CD8-positive, alpha-beta memory T cell (primary cell): ENCODE measurements at regions not wholly inside any gene's neighbourhood (a gene's known extent, or its start where the extent isn't known, plus 50 kb on each side); places are given as distances from the start of the nearest gene placed in this dataset.

ENCODE experiments used
- CTCF ChIA-PET: fragments of 350-600 bp; sonication (Branson Sonifier 250); formaldehyde crosslinking; loops from one replicate; lab custom pipeline; 2021; ENCODE audit warnings: antibody characterized with exemption; lab: Charles Lee
- POLR2A ChIA-PET: fragments of 350-600 bp; sonication (Branson Sonifier 250); formaldehyde crosslinking; loops from one replicate; lab custom pipeline; 2021; ENCODE audit warnings: antibody characterized with exemption; lab: Charles Lee
- DNase-seq, 5 donors: peaks; one replicate each; pipeline versions ENCODE4 v3.0.0 to v3.0.0-alpha.2; 2020 to 2022; ENCODE audit warnings: mixed read lengths in 1 of 5
- H3K27ac ChIP-seq: one replicate; pipeline ENCODE4 v1.7.0; 2013; ENCODE audit warnings: low read depth, mild to moderate bottlenecking, low read length, moderate library complexity
- H3K27me3 ChIP-seq: 2 replicates; pipeline ENCODE4 v1.7.0; 2013; ENCODE audit warnings: low read length, mild to moderate bottlenecking; ENCODE audit not compliant: insufficient read depth, poor library complexity, severe bottlenecking
- H3K36me3 ChIP-seq: 2 replicates; pipeline ENCODE4 v1.7.0; 2013; ENCODE audit warnings: mild to moderate bottlenecking, low read length, moderate library complexity; ENCODE audit not compliant: insufficient read depth
- H3K4me1 ChIP-seq: 2 replicates; pipeline ENCODE4 v1.7.0; 2013; ENCODE audit warnings: mild to moderate bottlenecking, low read length, moderate library complexity; ENCODE audit not compliant: insufficient read depth
- H3K4me3 ChIP-seq: 2 replicates; pipeline ENCODE4 v1.7.0; 2013; ENCODE audit warnings: mild to moderate bottlenecking, low read length
- H3K9me3 ChIP-seq: 2 replicates; pipeline ENCODE4 v1.7.0; 2013; ENCODE audit warnings: mild to moderate bottlenecking, low read length
- H3K27ac Mint-ChIP-seq, 8 donors: one replicate each; pipeline ENCODE4 v1.8.0; 2020 to 2021; ENCODE audit warnings: mixed read lengths in 8 of 8, mild to moderate bottlenecking in 6 of 8, inconsistent platforms in 3 of 8, moderate library complexity in 3 of 8
- H3K27me3 Mint-ChIP-seq, 2 donors: one replicate each; pipeline ENCODE4 v1.8.0; 2020 to 2021; ENCODE audit warnings: mixed read lengths in 2 of 2, mild to moderate bottlenecking in 1 of 2, moderate library complexity in 1 of 2
- H3K36me3 Mint-ChIP-seq, 3 donors: one replicate each; pipeline ENCODE4 v1.8.0; 2020 to 2021; ENCODE audit warnings: mixed read lengths in 3 of 3, inconsistent platforms in 1 of 3, mild to moderate bottlenecking in 1 of 3
- H3K4me1 Mint-ChIP-seq, 3 donors: one replicate each; pipeline ENCODE4 v1.8.0; 2020 to 2021; ENCODE audit warnings: mixed read lengths in 3 of 3, inconsistent platforms in 1 of 3, mild to moderate bottlenecking in 1 of 3
- H3K4me3 Mint-ChIP-seq, 7 donors: one replicate each; pipeline ENCODE4 v1.8.0; 2020 to 2021; ENCODE audit warnings: mixed read lengths in 7 of 7, mild to moderate bottlenecking in 6 of 7, moderate library complexity in 4 of 7, inconsistent platforms in 2 of 7
- H3K9me3 Mint-ChIP-seq, 5 donors: one replicate each; pipeline ENCODE4 v1.8.0; 2020 to 2022; ENCODE audit warnings: mixed read lengths in 5 of 5, mild to moderate bottlenecking in 3 of 5, moderate library complexity in 2 of 5, inconsistent platforms in 1 of 5

- CTCF ChIA-PET, result no interaction called here
- no peak overlapping the region for H3K27ac ChIP-seq
- no peaks in the 10 kb centered on the region for H3K4me1 ChIP-seq
- H3K36me3 ChIP-seq, result no peaks in the 10 kb centered on the region
- no peaks in the 10 kb centered on the region for H3K9me3 ChIP-seq
- H3K27me3 ChIP-seq, result no peaks in the 10 kb centered on the region
- Mint-ChIP-seq H3K9me3 (peaks cover 0 to 2% (median 0%) of the 10 kb centered on the region in 5 donors), H3K36me3 (no peaks in the 10 kb centered on the region), H3K4me1 (no peaks in the 10 kb centered on the region), H3K27me3 (peaks cover 4 to 6% of the 10 kb centered on the region in 2 donors), H3K27ac (no peak overlapping the region), H3K4me3 (no peak overlapping the region)
- POLR2A ChIA-PET, result no interaction called here
- no peak overlapping the region for H3K4me3 ChIP-seq
- DNase-seq, result no peak
Measured at GRCh38 chr6:168201799-168202198, 117.8 kb downstream of the DACT2 start.

DNA sequence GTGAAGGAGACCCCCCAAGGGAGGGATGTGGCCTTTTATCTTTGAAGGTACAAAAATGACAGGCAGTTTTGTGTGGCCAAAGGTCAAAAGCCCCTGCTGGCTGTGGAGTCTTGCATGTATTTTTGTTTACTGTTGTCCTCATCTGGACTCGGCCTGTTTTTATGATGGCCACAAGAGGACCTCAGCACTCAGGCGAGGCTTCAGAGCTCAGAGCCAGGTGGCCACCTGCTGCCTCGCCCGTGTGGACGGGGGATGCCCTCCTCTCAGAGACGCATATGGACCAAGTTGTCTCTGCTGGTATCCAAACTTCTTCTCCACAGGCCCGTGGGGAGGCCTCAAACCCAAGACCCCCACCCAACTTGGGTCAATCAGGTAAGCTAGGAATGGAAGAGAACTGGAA lies 118.2 kb downstream of the DACT2 start:
- H3K9me3 Mint-ChIP-seq, result peaks cover 0 to 2% (median 0%) of the 10 kb centered on the region in 5 donors
- H3K36me3 ChIP-seq, result no peaks in the 10 kb centered on the region
- no peaks in the 10 kb centered on the region for H3K36me3 Mint-ChIP-seq
- H3K4me3 Mint-ChIP-seq, result no peak overlapping the region
- no peak overlapping the region for H3K27ac Mint-ChIP-seq
- H3K4me3 ChIP-seq, result no peak overlapping the region
- no peaks in the 10 kb centered on the region for H3K4me1 ChIP-seq
- peaks cover 4 to 8% of the 10 kb centered on the region in 2 donors for H3K27me3 Mint-ChIP-seq
- H3K27ac ChIP-seq, result no peak overlapping the region
- H3K27me3 ChIP-seq, result no peaks in the 10 kb centered on the region
- H3K9me3 ChIP-seq, result no peaks in the 10 kb centered on the region
- CTCF ChIA-PET, result no interaction called here
- DNase-seq, result no peak
- H3K4me1 Mint-ChIP-seq, result no peaks in the 10 kb centered on the region
- POLR2A ChIA-PET, result no interaction called here

DNA sequence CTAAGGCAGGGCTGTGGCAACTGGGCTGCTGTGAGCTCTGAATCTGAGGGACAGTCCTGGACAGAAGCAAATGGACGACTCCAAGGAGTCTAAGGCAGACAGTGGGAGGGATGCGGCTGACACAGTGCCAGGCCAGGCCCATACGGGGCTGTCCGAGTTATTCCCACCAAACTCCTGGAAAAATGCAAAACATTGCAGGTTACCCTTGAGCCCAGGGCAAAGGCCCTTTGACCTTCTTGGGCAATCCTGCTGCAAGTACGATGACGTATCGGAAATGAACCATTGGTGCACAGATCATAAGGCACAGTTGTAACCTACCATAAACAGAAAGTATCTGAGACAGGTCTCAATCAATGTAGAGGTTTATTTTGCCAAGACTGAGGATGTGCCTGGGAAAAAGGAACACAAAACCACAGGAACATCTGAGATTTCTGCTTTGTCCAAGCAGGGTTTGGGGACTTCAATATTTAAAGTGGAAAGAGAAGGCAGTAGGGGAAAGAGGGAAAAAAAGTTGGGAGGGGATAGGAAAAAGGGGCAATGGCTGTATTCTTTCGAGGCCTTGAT lies 118.9 kb downstream of the DACT2 start:
- no peaks in the 10 kb centered on the region for H3K27me3 ChIP-seq
- H3K27ac ChIP-seq, result no peak overlapping the region
- Mint-ChIP-seq H3K4me3 (no peak overlapping the region), H3K36me3 (no peaks in the 10 kb centered on the region), H3K27ac (no peak overlapping the region), H3K9me3 (no peaks in the 10 kb centered on the region), H3K4me1 (no peaks in the 10 kb centered on the region), H3K27me3 (peaks cover 4 to 8% of the 10 kb centered on the region in 2 donors)
- no peak overlapping the region for H3K4me3 ChIP-seq
- no peaks in the 10 kb centered on the region for H3K36me3 ChIP-seq
- ChIA-PET POLR2A (no interaction called here), CTCF (no interaction called here)
- no peaks in the 10 kb centered on the region for H3K4me1 ChIP-seq
- no peaks in the 10 kb centered on the region for H3K9me3 ChIP-seq
- DNase-seq, result no peak

- Mint-ChIP-seq H3K4me1 (no peaks in the 10 kb centered on the region), H3K9me3 (no peaks in the 10 kb centered on the region), H3K27ac (no peak overlapping the region), H3K36me3 (no peaks in the 10 kb centered on the region), H3K4me3 (no peak overlapping the region), H3K27me3 (peaks cover 8% of the 10 kb centered on the region in 2 donors)
- Histone ChIP-seq H3K27me3 (no peaks in the 10 kb centered on the region), H3K4me1 (no peaks in the 10 kb centered on the region), H3K4me3 (no peak overlapping the region), H3K27ac (no peak overlapping the region), H3K36me3 (no peaks in the 10 kb centered on the region), H3K9me3 (no peaks in the 10 kb centered on the region)
- ChIA-PET POLR2A (no interaction called here), CTCF (no interaction called here)
- no peak for DNase-seq
Measured at GRCh38 chr6:168198302-168199180, 119.5 kb upstream of the FRMD1 start.

GRCh38 chr6:168197636-168198301 lies 118.8 kb upstream of the FRMD1 start:
- H3K4me1 ChIP-seq, result no peaks in the 10 kb centered on the region
- H3K27me3 ChIP-seq, result no peaks in the 10 kb centered on the region
- DNase-seq, result no peak
- H3K27ac ChIP-seq, result no peak overlapping the region
- POLR2A ChIA-PET, result no interaction called here
- H3K4me3 ChIP-seq, result no peak overlapping the region
- no peaks in the 10 kb centered on the region for H3K9me3 ChIP-seq
- H3K36me3 ChIP-seq, result no peaks in the 10 kb centered on the region
- H3K27me3 Mint-ChIP-seq, result peaks cover 8% of the 10 kb centered on the region in 2 donors
- H3K36me3 Mint-ChIP-seq, result no peaks in the 10 kb centered on the region
- no peak overlapping the region for H3K27ac Mint-ChIP-seq
- H3K4me1 Mint-ChIP-seq, result no peaks in the 10 kb centered on the region
- no peak overlapping the region for H3K4me3 Mint-ChIP-seq
- CTCF ChIA-PET, result no interaction called here
- no peaks in the 10 kb centered on the region for H3K9me3 Mint-ChIP-seq

DNA sequence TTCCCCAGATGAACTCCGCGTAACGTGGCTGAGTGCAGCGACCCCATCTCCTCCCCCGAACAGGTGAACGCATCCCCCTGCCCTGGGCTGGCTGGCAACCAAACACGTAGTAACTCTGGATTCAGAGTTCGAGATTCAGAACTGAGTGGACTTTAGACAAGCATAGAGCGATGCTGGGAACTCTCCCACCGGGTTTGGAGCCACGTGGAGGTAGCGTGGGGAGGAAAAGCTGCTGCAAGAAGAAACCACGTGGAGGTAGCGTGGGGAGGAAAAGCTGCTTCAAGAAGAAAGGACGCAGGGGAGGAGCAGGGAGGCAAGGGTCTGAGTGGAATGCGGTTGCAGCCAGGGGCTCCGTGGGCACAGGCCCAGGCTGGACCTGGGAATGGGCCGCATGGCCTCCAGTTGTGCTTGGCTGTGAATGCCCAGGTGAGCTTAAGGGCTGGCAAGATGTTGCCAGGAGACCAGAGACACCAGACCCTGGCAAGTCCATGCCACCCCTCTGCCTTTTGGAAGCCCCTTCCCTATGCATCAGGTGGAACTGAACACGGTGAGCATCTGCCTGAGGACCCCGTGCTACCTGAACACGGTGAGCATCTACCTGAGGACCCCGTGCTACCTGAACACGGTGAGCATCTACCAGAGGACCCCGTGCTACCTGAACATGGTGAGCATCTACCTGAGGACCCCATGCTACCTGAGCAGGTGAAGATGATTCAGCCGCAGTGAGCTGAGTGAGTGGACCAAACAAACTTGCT lies 118.0 kb upstream of the FRMD1 start:
- no peaks in the 10 kb centered on the region for H3K4me1 Mint-ChIP-seq
- Histone ChIP-seq H3K27me3 (no peaks in the 10 kb centered on the region), H3K4me1 (no peaks in the 10 kb centered on the region), H3K36me3 (no peaks in the 10 kb centered on the region), H3K9me3 (no peaks in the 10 kb centered on the region), H3K27ac (no peak overlapping the region), H3K4me3 (no peak overlapping the region)
- H3K27ac Mint-ChIP-seq, result no peak overlapping the region
- CTCF ChIA-PET, result no interaction called here
- POLR2A ChIA-PET, result no interaction called here
- H3K4me3 Mint-ChIP-seq, result no peak overlapping the region
- no peak for DNase-seq
- H3K27me3 Mint-ChIP-seq, result peaks cover 6 to 8% of the 10 kb centered on the region in 2 donors
- no peaks in the 10 kb centered on the region for H3K36me3 Mint-ChIP-seq
- H3K9me3 Mint-ChIP-seq, result no peaks in the 10 kb centered on the region

DNA sequence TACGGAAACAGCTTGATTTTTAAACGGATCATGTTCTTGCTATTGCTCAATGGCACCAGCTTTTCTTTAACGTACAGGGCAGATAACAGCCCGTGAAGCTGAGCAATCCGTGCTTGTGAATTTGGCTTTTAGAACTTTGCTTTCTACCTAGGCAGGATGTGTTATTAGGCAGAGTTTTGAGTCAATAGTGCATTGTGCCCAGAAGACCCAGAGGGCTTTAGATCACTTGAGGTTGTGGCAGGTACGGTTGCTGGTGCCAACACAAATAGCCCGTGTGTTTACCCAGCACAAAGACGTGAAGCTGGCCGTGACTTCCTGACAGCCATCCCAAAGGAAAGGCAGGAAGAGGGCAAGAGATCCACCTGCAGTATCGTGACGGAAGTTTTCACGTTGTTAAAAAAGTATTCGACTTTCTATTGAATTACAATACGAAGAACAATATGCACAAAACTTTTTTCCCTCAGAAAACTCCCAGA lies 117.4 kb upstream of the FRMD1 start:
- Histone ChIP-seq H3K9me3 (no peaks in the 10 kb centered on the region), H3K36me3 (no peaks in the 10 kb centered on the region), H3K4me3 (no peak overlapping the region), H3K4me1 (no peaks in the 10 kb centered on the region), H3K27ac (no peak overlapping the region), H3K27me3 (no peaks in the 10 kb centered on the region)
- ChIA-PET CTCF (no interaction called here), POLR2A (no interaction called here)
- Mint-ChIP-seq H3K27me3 (peaks cover 4 to 8% of the 10 kb centered on the region in 2 donors), H3K4me1 (no peaks in the 10 kb centered on the region), H3K36me3 (no peaks in the 10 kb centered on the region), H3K27ac (no peak overlapping the region), H3K4me3 (no peak overlapping the region), H3K9me3 (no peaks in the 10 kb centered on the region)
- DNase-seq, result no peak
